Left lung (tissue), 4 donors: ENCODE measurements at regions not wholly inside any gene's neighbourhood (a gene's known extent, or its start where the extent isn't known, plus 50 kb on each side); places are given as distances from the start of the nearest gene placed in this dataset.
A peak's percentile ranks its signal among the peaks of the same experiment; 100 is the strongest.

ENCODE experiments used
- ATAC-seq: fragments of 200-7000 bp; cut with Tn5 transposase; one replicate; pipeline ENCODE4 v1.9.1; 2020; ENCODE audit warnings: moderate library complexity
- DNase-seq, 4 donors: peaks; one replicate each; pipeline ENCODE4 v3.0.0-alpha.2; 2013 to 2020
- H3K27ac ChIP-seq, 2 donors: fragments of 200-600 bp; sonication (generic) in 1 of 2; one replicate each; pipeline versions ENCODE4 v1.5.0 to v1.8.0; 2020 to 2021
- H3K27me3 ChIP-seq, 2 donors: fragments of 200-600 bp; sonication (generic) in 1 of 2; one replicate each; pipeline versions ENCODE4 v1.5.0 to v1.8.0; 2020 to 2021
- H3K36me3 ChIP-seq, 2 donors: fragments of 200-600 bp; sonication (generic) in 1 of 2; one replicate each; pipeline versions ENCODE4 v1.5.0 to v1.8.0; 2020 to 2021
- H3K4me1 ChIP-seq, 2 donors: fragments of 200-600 bp; one replicate each; pipeline ENCODE4 v1.8.0; 2021
- H3K4me3 ChIP-seq, 2 donors: fragments of 200-600 bp; sonication (generic) in 1 of 2; one replicate each; pipeline versions ENCODE4 v1.5.0 to v1.8.0; 2020 to 2021; ENCODE audit warnings: mild to moderate bottlenecking in 1 of 2
- H3K9me3 ChIP-seq, 2 donors: fragments of 200-600 bp; sonication (generic) in 1 of 2; one replicate each; pipeline versions ENCODE4 v1.5.0 to v1.8.0; 2020 to 2021
- intact Hi-C, 2 donors: fragments of 100-400 bp; cut with DNase I; formaldehyde crosslinking; loops; one replicate each; pipeline versions ENCODE4 v1.11.2 to v1.14.2; 2022
- TF ChIP-seq, protein P1 (sequence below), 2 donors: fragments of 200-600 bp; sonication (generic) in 1 of 2; IDR thresholded peaks; one replicate each; pipeline versions ENCODE4 v1.5.0 to v1.8.0; 2021; ENCODE audit warnings: antibody characterized with exemption in 2 of 2
- donor health status: DM: no; HTN: yes; CAD: no.
- donor health status: DM: no; HTN: no; CAD: no.

DNA sequence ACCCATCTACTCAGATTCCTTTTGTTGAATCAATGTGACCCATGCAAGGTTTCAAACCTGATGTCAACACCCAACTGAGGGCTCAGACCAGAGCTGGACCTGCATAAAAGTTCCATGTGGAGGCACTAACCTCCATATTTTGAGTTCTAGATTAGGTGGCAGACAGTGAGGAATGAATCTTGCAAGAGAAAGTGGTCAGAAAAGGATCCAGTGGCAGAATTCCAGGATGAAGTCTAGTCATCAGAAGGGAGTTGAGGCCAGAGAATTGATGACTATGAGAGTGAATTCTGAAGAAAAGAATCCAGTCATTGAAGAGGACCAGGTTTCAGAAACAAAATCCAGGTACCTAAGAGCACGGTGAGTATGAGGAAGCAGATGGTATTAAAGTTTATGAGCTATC, 205.1 kb upstream of the RGMB start:
- Histone ChIP-seq H3K4me3 (no peak overlapping the region), H3K9me3 (no peaks in the 10 kb centered on the region), H3K27me3 (no peaks in the 10 kb centered on the region), H3K4me1 (no peaks in the 10 kb centered on the region), H3K27ac (no peak overlapping the region), H3K36me3 (no peaks in the 10 kb centered on the region)
- DNase-seq (no peak), ATAC-seq (no peak)
- intact Hi-C loops = no loop called here
- TF ChIP-seq, protein P1, sequence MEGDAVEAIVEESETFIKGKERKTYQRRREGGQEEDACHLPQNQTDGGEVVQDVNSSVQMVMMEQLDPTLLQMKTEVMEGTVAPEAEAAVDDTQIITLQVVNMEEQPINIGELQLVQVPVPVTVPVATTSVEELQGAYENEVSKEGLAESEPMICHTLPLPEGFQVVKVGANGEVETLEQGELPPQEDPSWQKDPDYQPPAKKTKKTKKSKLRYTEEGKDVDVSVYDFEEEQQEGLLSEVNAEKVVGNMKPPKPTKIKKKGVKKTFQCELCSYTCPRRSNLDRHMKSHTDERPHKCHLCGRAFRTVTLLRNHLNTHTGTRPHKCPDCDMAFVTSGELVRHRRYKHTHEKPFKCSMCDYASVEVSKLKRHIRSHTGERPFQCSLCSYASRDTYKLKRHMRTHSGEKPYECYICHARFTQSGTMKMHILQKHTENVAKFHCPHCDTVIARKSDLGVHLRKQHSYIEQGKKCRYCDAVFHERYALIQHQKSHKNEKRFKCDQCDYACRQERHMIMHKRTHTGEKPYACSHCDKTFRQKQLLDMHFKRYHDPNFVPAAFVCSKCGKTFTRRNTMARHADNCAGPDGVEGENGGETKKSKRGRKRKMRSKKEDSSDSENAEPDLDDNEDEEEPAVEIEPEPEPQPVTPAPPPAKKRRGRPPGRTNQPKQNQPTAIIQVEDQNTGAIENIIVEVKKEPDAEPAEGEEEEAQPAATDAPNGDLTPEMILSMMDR (IDR thresholded peaks at IDR 0.05) = no peak

DNA sequence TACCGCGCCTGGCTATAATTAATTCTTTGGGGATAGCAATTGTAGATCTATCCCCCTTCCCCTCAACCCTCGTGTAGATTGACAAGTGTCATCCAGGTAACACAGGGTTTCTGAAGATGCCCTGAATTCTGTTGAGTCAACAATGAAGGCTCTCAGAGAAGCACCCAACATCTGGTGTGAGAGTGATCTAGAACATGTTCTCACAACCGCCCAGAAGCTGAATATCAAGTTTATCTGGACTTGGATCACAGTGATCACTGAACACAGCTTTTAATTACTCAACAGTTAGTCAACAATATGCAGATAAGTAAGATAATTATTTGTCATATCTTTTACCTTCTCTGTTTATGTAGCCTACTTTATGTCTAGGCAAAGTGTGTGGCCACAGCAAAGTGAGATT, 204.2 kb upstream of the RGMB start:
- Histone ChIP-seq H3K4me1 (no peaks in the 10 kb centered on the region), H3K27me3 (no peaks in the 10 kb centered on the region), H3K9me3 (no peaks in the 10 kb centered on the region), H3K4me3 (no peak overlapping the region), H3K36me3 (no peaks in the 10 kb centered on the region), H3K27ac (no peak overlapping the region)
- intact Hi-C loops = no loop called here
- TF ChIP-seq, protein P1 (IDR thresholded peaks at IDR 0.05) = no peak
- no peak for ATAC-seq
- no peak for DNase-seq

DNA sequence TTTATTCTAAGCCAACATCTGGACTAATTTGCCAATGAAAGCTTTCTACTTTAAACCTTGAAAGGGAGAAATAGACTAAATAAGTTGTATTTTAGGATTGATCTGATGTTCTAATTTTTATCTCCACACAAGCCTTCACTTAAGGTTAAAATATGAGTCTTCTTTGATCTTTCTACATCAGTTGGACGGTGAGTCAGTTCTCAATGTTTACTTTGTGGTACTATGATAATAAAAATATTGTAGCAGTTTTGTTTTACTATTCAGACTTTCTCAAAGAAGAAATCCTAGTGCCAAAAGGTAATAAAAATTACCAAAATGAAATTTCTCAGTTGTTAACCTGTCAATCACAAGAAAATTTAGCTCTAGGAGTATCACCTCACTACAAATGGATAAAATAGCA, 203.5 kb upstream of the RGMB start:
- no peaks in the 10 kb centered on the region for H3K27me3 ChIP-seq
- H3K4me3 ChIP-seq = no peak overlapping the region
- intact Hi-C loops = no loop called here
- H3K9me3 ChIP-seq = no peaks in the 10 kb centered on the region
- TF ChIP-seq, protein P1 (IDR thresholded peaks at IDR 0.05) = no peak
- no peaks in the 10 kb centered on the region for H3K36me3 ChIP-seq
- H3K4me1 ChIP-seq = no peaks in the 10 kb centered on the region
- no peak overlapping the region for H3K27ac ChIP-seq
- ATAC-seq = no peak
- DNase-seq = no peak

DNA sequence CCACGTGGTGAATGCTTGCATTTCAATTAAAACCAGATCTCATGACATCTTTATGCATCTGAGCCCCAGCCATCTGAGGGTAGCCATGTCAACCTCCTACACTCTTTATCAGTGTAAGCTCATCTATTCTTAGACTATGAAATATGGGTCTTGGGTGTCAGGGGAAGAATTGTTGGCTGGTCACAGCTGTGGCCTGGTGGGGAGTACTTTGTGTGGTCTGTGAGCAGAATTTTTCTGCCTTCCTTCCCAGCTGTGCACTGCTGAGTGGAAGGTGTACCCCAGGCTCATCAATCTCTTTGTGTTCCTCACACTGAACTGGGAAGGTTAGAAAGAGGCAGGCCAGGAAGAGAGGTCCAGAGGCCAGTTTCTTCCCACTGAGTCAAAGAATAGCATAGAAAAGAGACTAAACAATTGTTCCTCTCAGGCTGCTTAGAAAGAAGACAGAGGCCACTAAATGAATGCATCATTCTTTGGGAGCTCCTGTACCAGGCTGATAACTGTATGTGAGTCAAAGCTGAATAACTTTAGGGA, 202.7 kb upstream of the RGMB start:
- Histone ChIP-seq H3K9me3 (no peaks in the 10 kb centered on the region), H3K36me3 (no peaks in the 10 kb centered on the region), H3K27ac (no peak overlapping the region), H3K4me1 (no peaks in the 10 kb centered on the region), H3K27me3 (no peaks in the 10 kb centered on the region), H3K4me3 (no peak overlapping the region)
- intact Hi-C loops = no loop called here
- ATAC-seq = peak; percentile 25
- TF ChIP-seq, protein P1 (IDR thresholded peaks at IDR 0.05) = no peak
- DNase-seq = no peak

DNA sequence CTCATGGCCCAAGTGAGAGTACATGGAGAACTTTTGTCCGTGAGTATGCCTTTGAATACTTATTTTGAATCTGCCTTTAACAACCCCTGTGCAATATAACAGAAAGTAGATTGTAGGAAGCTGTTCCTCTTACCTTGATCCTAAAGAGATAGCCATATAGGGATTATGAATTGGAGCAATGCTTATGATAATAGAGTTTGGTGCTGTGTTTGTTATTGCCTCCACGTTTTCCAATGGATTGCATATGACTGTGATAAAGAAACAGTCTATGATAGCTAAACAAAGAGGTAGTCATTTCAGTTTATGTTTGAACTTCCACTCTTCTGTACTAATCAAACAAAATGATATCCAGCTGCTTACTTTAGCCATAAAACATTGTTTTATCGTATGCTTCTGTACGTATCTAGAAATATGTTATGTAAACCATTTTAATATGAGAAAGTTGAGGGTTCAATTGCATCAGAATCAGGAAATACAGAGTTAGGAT, 199.6 kb upstream of the RGMB start:
- Histone ChIP-seq H3K36me3 (no peaks in the 10 kb centered on the region), H3K27ac (no peak overlapping the region), H3K4me3 (no peak overlapping the region), H3K27me3 (no peaks in the 10 kb centered on the region), H3K9me3 (no peaks in the 10 kb centered on the region), H3K4me1 (no peaks in the 10 kb centered on the region)
- ATAC-seq (no peak), DNase-seq (no peak)
- intact Hi-C loops = no loop called here
- TF ChIP-seq, protein P1 (IDR thresholded peaks at IDR 0.05) = no peak
